Breast epithelium (tissue), 3 donors: ENCODE measurements at regions not wholly inside any gene's neighbourhood (a gene's known extent, or its start where the extent isn't known, plus 50 kb on each side); places are given as distances from the start of the nearest gene placed in this dataset.

ENCODE experiments used
- POLR2A ChIP-seq: fragments of 450-650 bp; IDR thresholded peaks from one replicate; pipeline ENCODE4 v1.6.1; 2016; ENCODE audit warnings: antibody characterized with exemption, mild to moderate bottlenecking, moderate library complexity
- TF ChIP-seq, protein P1 (sequence below), 3 donors: fragments of 450-650 bp; IDR thresholded peaks; one replicate each; pipeline ENCODE4 v1.5.1; 2016 to 2017; ENCODE audit warnings: antibody characterized with exemption in 3 of 3, mild to moderate bottlenecking in 3 of 3, moderate library complexity in 3 of 3

DNA sequence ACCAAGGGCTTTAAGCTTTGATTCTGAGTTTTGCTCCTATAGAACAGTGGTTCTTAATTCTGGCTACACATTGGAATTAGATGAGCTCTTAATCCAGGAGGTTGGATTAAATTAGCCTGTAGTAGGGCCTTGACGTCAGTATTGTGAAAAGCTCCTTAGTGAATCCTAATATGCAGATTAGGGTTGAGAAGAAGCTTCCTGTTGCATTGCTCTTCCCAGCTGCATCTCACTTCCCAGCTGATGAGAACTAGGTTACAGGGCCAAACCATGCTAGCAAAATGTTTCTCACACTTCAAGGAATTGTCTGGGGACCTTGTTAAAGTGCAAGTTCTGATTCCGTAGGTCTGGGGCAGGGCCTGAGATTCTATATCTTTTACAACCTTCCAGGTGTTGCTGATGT is 300.0 kb downstream of the ZSWIM6 start:
- TF ChIP-seq, protein P1, sequence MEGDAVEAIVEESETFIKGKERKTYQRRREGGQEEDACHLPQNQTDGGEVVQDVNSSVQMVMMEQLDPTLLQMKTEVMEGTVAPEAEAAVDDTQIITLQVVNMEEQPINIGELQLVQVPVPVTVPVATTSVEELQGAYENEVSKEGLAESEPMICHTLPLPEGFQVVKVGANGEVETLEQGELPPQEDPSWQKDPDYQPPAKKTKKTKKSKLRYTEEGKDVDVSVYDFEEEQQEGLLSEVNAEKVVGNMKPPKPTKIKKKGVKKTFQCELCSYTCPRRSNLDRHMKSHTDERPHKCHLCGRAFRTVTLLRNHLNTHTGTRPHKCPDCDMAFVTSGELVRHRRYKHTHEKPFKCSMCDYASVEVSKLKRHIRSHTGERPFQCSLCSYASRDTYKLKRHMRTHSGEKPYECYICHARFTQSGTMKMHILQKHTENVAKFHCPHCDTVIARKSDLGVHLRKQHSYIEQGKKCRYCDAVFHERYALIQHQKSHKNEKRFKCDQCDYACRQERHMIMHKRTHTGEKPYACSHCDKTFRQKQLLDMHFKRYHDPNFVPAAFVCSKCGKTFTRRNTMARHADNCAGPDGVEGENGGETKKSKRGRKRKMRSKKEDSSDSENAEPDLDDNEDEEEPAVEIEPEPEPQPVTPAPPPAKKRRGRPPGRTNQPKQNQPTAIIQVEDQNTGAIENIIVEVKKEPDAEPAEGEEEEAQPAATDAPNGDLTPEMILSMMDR (IDR thresholded peaks at IDR 0.05): no peak
- no peak for TF ChIP-seq POLR2A
